GM18873 (cell line): ENCODE measurements at regions not wholly inside any gene's neighbourhood (a gene's known extent, or its start where the extent isn't known, plus 50 kb on each side); places are given as distances from the start of the nearest gene placed in this dataset.

Experiments
- ATAC-seq: cut with Tn5 transposase; IDR thresholded peaks from one replicate; pipeline ENCODE4 v1.9.1; 2021; ENCODE audit warnings: mild to moderate bottlenecking, moderate library complexity, moderate number of reproducible peaks; ENCODE audit not compliant: unreplicated experiment, low FRiP score

DNA sequence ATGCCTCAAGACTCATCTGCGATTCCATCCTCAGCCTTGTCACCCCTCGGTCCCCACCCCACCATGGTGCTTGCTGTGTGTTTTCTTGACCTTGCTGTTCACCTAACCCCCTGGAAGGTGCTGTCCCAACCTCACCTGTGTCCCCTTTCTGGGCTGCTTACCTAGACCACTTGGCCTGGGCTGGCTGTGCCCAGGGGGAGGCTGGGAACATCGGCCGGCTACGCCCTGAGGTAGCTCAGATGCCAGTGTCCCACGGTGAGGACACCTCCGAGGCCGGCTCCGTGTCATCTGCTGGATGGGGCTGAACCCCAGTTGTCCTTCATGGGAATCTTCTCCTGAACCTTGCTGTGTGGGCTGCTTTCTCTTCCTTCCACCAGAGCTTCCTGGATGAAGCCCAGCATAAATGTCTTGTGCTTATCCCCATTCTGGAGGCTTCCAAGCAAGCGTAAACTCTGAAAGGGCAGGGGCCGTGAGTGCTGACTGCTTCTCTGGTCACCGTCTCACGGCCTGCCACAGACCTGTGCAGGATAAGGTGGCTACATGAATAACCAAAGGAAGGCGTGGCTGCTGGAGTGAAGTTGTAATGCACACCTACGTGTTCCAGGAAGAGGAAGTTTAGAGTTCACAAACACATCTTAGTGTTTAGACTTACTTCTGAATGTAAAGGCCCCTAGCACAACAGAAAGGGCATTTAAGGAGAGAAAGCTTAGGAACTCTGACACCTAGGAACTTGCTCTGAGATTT lies 724.3 kb downstream of the TBC1D22A start:
- no peak for ATAC-seq

DNA sequence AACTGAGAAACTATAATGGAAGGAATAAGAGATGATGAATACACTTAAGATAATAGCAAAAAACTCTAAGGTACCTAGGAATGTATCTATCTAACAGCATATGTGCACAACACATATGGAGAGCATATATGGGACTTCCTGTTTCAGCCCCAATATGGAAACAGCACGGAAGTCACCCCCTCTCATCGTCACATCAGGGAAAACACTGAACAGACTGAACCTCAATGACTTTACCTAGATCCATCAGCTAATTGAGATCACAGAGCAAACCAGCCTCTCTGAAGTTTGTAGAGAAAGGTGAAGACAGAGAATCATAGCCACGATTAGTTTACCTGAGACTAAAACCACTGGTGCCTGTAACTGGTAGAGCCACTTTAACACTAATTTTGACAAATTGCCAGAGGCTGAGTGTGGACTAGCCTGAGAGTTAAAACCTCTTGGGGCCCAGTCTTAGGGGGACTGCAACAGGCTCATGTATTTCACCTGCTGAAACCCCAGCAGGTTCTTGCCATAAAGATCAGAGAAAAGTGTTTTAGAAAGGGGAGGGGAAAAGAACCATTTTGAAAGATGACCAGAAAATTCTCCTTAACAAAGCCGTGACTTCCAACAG lies 722.6 kb downstream of the TBC1D22A start:
- no peak for ATAC-seq

DNA sequence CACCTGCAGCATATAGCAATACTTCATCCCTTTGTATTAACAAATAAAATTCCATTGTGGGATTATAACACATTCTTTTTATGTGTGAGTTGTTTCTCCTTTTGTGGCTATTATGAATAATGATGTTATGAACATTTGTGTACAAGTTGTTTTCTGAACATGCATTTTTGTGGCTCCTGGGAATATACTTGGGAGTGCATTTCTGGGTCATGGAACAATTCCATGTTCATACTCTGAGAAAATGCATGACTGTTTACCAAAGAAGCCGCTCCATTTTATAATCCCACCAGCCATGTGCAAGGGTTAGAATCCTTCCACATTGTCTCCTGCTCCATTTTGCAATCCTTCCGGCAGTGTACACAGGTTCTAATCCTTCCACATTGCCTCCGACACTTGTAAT lies 713.8 kb downstream of the TBC1D22A start:
- no peak for ATAC-seq

- no peak for ATAC-seq
Measured at GRCh38 chr22:47474895-47475294, 712.4 kb downstream of the TBC1D22A start.

DNA sequence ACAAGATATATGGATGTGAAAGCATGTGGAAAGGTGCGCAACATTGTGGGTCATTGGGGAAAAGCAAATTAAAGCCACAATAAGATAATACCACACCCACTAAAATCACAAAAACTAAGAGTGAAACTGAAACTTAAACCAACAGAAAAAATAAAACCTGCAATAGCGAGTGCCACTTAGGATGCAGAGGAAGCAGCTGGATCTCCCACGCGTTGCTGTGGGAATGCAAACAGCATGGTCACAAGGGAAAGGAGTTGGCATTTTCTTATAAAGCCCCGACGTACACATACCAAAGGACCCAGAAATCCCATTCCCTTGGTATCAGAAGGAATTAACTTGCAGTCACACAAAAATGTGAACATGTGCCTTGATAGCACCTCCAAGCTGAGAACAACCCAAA lies 712.0 kb downstream of the TBC1D22A start:
- no peak for ATAC-seq

GRCh38 chr22:47472636-47473035 lies 710.2 kb downstream of the TBC1D22A start:
- no peak for ATAC-seq

DNA sequence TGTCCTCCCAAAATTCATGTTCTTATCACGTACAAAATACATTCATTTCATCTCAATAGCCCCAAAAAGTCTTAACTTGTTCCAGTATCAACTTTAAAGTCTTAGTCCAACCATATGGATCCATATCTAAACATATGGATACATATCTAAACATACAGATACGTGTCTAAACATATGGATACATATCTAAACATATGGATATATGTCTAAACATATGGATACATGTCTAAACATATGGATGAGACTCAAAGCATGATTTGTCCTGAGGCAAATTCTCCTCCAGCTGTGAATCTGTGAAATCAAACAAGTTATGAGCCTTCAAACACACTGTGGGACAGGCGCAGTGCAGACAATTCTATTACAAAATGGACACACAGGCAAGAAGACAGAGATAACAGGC lies 709.0 kb downstream of the TBC1D22A start:
- ATAC-seq: no peak

DNA sequence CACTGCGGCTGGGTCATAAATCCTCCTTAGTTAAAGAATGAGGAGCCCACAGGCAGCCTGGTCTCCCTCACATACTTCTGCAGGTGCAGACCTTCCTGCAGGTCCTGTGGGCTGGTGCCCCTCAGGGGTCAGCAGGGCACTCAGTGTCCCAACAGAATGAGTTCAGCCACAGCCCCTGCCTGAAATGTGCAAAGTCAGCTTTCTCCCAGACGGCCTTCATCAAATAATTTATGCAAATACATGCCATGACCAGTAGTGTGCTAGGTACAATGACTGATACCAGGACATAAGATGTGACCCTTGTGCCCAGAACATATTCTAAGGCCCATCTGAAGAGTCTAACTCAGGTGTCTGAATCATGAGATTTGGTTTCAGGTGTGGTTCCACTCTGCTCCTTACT lies 703.4 kb downstream of the TBC1D22A start:
- no peak for ATAC-seq

DNA sequence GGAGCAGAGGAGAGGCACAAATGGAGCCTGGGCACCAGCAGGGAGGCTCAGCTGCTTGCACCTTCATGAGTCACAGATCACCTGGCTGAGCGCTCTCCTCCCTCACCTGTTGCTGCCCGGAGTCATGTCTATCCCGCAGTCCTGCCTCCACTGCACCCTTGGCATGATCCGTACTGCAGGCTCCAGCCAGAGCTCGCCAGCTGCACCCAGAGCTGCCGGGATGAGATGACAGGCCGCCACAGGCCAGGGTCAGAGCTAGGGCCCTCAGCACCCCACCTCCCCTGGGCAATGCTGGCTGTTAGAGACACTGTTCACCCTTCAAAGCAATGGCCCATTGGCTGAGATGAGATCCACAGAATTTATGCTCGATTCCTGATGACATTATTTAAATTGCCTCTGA lies 702.8 kb downstream of the TBC1D22A start:
- no peak for ATAC-seq

DNA sequence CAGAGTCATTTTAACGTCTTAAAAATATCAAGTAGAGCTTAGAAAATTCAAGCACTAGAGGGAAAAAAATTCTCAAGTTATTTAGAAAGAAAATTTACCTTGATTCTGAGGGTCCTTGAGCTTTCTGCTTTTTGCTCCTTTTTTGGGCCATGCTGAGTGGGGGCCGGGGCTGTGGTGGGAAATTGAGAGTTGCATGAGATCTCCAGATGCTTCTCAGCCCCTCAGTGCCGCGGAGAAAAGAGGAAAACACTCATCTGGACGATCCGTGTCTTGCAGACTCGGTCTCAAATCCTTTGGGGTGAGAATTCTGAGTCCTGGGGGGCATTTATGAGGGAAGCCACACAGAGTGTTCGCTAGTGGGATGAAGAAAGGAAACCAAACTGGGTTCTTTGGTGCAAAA lies 700.8 kb downstream of the TBC1D22A start:
- no peak for ATAC-seq

GRCh38 chr22:47460861-47461260 lies 698.4 kb downstream of the TBC1D22A start:
- ATAC-seq: no peak

- ATAC-seq: no peak
Measured at GRCh38 chr22:47460176-47460575, 697.7 kb downstream of the TBC1D22A start.

DNA sequence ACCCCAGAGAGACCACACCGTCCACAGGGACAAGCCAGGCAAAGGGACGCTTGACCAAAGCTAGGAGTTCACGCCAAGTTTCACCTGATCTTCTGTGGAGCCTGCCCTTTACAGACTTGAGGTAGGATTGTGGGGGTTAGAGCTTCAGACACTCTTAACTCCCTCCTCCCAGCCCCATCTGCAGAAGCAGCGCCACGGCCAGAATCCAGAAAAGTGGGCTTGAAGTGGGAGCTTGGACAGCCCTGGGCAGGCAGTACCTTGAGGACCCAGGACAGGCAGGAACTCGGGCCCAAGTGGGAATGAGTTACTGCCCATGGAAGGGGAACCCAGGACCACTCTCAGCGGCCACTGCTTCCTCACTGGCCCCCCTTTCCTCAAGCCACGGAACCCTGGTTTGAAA lies 695.9 kb downstream of the TBC1D22A start:
- ATAC-seq: no peak

DNA sequence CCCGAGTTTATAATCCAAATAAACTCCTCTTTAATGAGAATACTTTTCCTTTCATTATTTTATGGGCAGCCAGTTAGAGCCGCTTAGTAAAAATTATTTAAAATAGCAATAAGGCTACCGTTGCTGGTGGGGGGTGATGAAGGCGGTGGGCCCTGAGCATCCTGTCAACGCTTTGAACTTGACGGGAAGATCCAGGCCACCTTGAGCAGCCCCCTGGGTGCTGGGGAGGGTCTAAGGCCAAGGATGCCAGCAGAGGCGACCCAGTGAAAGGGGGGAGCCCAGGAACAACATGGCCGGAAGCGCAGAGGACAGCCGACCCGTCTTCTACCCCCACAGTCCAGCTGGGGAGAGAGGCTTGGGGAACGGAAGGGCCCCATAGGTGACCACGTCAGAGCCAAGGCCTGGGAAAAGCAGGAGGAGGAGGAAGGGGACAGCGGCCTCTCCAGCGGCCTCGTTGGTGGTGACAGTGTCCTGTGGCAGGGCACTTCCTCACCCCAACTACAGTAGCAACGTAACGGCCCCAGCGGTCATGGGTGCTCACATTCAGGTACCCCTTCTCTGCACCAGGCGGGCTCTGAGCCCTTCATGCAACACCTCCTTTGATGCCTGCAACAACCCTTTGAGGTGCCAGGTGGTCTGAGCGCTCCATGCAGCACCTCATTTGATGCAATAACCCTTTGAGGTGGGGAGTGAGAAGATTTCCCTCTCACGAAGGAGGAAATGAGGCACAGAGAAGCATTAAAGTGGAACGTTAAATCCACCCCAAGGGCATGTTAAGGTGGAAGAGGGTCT lies 695.3 kb downstream of the TBC1D22A start:
- no peak for ATAC-seq

DNA sequence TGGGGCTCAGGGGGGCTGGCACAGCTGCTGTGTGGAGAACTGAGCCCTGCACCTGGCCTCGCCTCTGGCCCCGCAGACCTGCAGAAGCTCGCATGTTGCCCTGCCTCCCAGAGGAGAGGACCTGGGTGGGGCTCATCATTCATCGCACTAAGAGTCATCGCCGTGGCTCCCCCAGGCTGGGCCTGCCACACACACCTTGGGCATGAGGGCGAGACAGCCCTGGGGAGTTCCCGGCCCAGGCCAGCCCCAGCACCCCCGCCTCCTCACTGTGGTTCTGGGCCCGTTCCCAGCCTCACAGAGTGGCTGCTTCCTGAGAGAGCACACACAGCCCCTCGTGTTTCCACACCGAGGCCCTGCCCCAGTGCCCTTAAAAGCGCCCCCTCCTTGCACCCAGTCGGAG lies 694.6 kb downstream of the TBC1D22A start:
- no peak for ATAC-seq

DNA sequence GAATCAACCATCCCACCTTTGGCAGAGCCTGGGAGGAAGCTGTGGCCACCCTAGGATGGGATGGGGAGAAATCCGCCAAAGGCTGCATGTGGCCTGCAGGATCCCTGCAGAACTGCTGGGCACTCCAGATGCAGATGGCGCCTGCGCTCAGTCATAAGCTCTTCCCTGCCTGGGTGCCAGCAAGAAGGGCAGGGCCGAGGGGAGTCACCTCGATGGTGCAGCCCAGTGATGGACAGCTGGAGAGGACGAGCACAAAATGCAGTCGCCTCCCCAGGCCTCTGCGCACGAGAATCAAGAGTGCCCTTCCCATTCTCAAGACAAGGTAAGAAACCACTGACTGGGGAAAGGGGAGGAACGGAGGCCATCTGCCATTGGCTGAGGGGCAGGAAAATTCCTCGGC lies 693.6 kb downstream of the TBC1D22A start:
- no peak for ATAC-seq

GRCh38 chr22:47453049-47453448 lies 690.6 kb downstream of the TBC1D22A start:
- ATAC-seq: no peak

- no peak for ATAC-seq
Measured at GRCh38 chr22:47452184-47452583, 689.7 kb downstream of the TBC1D22A start.

GRCh38 chr22:47450876-47451475 lies 688.5 kb downstream of the TBC1D22A start:
- ATAC-seq: no peak

DNA sequence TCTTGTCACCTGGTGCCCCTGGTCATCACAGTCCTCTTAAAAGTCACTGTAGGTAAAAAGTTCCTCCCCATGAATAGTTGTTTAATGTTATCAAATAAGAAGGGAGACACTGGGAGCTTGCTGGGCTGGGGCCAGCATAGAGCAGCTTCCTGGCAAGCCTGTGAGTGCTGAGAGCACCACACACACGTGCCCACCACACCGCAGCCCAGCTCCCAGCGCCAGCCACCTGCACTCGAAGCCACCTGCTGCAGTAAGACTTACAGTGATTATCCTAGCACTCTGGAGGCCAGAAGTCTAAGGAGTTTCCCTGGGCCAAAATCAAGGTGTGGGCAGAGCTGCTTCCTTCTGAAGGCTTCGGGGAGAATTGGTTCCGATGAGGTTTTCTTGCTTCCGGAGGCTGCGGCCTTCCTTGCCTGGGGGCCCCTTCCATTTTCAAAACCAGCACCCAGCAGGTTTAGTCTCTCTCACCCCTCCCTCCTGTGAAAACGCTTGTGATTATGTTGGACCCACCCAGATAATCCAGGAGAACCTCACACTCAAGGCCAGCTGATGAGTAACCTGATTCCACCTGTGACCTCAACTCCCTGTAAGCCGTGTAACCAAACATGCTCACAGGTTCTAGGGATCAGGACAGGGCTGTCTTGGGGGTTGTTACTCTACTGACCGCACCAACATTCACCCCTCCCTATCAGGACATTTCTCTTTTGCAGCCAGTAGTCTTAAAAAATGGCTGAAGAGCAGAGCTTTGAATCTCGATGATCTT lies 687.2 kb downstream of the TBC1D22A start:
- ATAC-seq: no peak
